HG03565 (cell line): ENCODE measurements at regions not wholly inside any gene's neighbourhood (a gene's known extent, or its start where the extent isn't known, plus 50 kb on each side); places are given as distances from the start of the nearest gene placed in this dataset.
"Not testable (repeated sequence)": the region's sequence is repeated elsewhere in the genome, so short reads cannot be mapped to it uniquely, and the experiment has no call there.

Source experiments
- ATAC-seq: cut with Tn5 transposase; IDR thresholded peaks from one replicate; pipeline ENCODE4 v1.9.1; 2021; ENCODE audit warnings: mild to moderate bottlenecking, moderate library complexity; ENCODE audit not compliant: unreplicated experiment

DNA sequence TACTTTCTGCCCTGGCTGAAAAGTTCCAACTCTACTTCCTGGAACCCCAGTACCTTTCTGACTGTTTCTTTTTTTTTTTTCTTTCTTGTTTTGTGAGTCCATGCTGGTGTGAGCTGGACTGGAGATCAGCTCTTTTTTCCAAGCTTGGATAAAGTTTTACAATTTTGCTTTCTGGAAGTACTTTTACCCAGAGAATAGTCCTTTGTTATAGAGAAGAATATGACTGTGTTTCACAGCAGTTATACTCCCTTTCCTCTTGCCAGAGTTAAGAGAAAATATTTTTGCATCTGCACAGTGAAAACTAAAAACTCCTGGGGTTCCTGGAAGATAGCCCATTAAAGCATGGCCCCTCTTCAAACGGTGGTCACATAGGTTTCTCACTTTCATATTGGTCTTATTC, 1100.6 kb downstream of the OTOL1 start:
- no peak for ATAC-seq

GRCh38 chr3:162598500-162598899, 1101.9 kb downstream of the OTOL1 start:
- ATAC-seq = not testable (repeated sequence)

DNA sequence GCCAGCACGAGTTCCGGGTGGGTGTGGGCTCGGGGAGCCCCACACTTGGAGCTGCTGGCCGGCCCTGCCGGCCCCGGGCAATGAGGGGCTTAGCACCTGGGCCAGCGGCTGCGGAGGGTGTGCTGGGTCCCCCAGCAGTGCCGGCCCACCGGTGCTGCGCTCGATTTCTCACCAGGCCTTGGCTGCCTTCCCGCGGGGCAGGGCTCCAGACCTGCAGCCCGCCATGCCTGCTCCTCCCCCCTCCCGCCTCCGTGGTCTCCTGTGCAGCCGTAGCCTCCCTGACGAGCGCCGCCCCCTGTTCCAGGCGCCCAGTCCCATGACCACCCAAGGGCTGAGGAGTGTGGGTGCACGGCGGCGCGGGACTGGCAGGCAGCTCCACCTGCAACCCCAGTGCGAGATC, 1103.1 kb downstream of the OTOL1 start:
- not testable (repeated sequence) for ATAC-seq

DNA sequence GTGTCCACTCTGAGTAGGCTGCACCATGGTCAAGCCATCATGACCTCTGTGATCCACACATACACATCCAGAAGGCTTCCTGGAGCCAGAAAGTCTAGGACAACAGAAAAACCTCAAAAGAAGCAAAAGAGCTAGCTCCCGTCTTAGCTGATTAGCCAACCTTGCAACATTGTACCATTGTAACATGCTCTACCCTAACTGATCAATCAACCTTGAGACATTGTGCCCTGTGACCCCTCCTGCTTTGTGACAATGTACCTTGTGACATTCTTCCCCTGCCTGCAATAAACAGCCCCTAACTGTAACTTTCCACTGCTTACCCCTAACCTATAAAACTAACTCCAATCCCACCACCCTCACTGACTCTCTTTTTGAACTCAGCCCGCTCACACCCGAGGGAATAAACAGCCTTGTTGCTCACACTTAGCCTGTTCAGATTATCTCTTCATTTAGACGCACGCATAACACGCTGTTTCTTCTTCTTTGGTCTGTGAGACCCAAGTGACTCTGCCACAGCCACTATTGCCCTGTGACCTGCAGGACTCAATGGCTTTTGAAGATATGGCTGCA, 1104.6 kb downstream of the OTOL1 start:
- no peak for ATAC-seq

- no peak for ATAC-seq
Measured at GRCh38 chr3:162602619-162603018, 1106.0 kb downstream of the OTOL1 start.

DNA sequence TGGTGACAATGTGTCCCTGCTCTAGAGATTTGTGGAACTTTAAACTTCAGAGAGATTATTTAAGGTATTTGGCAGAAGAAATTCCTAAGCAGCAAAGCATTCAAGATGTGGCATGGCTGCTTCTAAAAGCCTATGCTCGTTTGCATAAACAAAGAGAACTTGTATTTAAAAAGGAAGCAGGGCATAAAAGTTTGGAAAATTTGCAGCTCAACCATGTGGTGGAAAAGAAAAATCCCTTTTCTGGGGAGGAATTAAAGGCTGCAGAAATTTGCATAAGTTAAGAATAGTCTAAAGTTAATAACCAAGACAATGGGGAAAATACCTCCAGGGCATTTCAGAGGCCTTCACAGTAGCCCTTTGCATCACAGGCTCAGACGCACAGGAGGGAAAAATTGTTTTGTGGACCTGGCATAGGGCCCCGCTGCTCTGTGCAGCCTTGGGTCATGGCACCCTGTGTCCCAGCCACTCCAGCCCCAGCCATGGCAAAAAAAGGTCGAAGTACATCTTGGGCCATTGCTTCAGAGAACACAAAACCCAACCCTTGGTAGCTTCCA, 1109.1 kb downstream of the OTOL1 start:
- ATAC-seq = no peak

- no peak for ATAC-seq
Measured at GRCh38 chr3:162610261-162610660, 1113.7 kb downstream of the OTOL1 start.

DNA sequence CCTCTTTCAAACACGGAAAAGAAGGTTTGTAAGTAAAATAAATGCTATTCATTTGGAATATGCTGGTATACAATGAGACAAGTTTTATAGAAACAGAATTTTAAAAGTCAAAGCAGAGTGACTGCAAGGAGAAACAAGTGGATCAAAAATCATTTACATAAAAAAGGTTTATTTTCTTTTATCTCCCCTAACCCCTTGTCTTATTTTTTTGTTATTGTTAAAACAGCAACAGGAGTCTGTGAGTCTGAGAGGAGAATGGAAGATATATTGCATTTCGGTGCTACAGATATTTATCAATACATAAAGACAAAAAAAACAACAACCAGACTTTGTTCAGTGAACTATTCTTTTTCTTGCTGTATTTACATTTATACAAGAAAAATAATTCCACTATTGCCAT, 1116.4 kb downstream of the OTOL1 start:
- ATAC-seq = no peak

GRCh38 chr3:162626172-162626571, 1129.6 kb downstream of the OTOL1 start:
- ATAC-seq = no peak

DNA sequence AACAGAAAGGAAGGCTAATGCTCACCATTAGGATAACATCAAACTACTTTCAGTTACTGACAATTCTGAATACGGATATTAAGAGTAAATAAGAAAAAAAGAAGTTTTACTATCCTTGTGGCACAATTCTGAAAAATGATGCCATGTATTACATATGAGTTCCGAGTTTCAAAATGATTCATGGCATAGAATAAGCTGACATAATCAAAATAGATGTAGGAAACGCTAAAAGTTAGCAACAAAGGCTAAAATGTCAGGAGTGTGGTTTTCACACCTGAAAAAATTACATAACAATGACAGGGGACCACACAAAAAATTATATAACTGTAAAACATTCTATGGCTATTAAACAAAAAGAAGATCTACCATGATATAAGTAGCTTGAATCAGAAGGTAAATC, 1131.9 kb downstream of the OTOL1 start:
- no peak for ATAC-seq

DNA sequence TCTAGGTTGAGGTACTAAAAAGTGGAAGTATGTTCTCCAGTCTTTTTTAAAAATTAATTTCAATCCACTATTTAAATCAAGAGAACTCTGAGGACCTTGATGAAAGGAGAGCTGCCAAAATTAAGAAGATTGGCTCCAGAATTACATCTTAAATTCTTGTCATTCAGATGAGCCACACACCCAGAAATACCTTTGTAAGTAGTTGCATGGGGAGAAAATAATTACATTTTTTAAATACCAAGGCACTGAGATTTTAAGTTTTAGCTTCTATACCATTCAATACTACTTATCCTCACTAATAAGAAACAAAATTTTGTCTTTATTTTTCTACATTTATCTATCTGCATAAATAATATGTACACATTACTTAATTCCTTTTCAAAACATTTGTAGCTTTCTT, 1132.8 kb downstream of the OTOL1 start:
- ATAC-seq = no peak

DNA sequence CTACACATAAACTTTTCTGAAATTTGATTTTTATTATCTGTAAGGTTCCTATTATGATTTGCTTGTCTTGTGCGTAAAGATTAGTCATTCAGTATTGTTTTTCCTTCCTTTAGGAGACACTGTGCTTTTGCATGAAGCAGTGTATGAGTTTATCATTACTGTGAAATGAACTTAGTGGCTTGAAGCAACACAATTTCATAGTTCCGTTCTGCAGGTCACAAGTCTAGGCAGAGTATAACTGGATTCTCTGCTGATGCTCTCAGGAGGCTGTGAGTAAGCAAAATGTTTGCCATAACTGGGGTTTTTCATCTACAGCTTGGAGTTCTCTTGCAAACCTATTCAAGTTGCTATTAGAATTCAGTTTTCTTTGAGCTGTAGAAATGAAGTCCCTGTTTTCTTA, 1136.1 kb downstream of the OTOL1 start:
- no peak for ATAC-seq

- not testable (repeated sequence) for ATAC-seq
Measured at GRCh38 chr3:162640208-162640607, 1143.6 kb downstream of the OTOL1 start.

DNA sequence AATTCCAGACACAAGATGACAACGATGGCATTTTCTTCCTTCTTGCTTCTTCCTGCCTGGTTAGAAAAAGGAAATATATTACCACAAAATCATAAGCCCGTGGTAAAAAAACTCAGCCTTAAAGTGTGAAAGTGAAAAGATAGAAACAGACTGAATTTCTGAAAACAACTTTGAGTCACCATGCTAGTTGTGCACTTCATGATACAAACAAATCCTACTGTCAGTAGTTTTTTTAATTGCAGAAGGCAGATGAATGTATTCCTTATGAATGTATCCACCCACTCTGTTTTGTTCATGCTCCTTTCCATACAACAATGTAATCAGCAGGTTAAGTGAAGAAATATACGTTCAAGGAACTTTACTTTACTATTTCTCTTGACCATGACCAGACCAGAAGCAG, 1144.7 kb downstream of the OTOL1 start:
- ATAC-seq = no peak

GRCh38 chr3:162641907-162642306, 1145.3 kb downstream of the OTOL1 start:
- ATAC-seq = no peak

GRCh38 chr3:162643245-162643644, 1146.6 kb downstream of the OTOL1 start:
- ATAC-seq = no peak

DNA sequence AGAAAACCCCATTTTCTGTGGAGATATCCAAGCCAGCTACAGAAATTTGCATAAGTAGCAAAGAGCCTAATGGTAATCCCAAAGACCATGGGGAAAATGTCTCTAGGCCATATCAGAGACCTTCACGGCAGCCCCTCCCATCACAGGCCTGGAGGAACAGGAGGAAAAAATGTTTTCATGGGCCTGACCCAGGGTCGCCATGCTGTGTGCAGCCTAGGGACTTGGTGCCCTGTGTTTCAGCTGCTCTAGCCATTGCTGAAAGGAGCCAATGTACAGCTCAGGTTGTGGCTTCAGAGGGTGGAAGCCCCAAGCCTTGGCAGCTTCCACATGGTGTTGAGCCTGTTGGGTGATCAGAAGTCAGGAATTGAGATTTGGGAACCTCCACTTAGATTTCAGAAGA, 1150.7 kb downstream of the OTOL1 start:
- no peak for ATAC-seq

- no peak for ATAC-seq
Measured at GRCh38 chr3:162658003-162658402, 1161.4 kb downstream of the OTOL1 start.

GRCh38 chr3:162665684-162666391, 1169.2 kb downstream of the OTOL1 start:
- ATAC-seq = no peak

GRCh38 chr3:162666835-162667234, 1170.2 kb downstream of the OTOL1 start:
- no peak for ATAC-seq

DNA sequence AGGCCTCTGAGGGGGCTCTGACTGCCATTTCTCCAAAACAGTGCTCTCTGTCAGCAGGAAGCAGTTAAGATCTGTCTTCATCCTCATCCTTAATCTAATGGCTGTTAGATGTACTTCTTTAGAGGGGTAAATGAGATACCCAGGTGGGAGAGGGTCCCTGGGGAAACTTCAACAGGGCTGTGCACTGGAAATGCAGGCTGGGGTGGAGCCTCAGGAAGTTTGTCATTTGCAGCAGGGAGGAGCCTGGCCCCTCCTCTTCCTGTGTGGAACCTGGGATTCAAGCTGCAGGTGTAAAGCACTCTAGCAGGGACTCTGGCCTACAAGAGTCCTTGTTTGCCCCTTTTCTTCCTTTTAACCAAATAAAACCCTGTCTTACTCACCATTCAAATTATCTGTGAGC, 1173.6 kb downstream of the OTOL1 start:
- ATAC-seq = no peak

DNA sequence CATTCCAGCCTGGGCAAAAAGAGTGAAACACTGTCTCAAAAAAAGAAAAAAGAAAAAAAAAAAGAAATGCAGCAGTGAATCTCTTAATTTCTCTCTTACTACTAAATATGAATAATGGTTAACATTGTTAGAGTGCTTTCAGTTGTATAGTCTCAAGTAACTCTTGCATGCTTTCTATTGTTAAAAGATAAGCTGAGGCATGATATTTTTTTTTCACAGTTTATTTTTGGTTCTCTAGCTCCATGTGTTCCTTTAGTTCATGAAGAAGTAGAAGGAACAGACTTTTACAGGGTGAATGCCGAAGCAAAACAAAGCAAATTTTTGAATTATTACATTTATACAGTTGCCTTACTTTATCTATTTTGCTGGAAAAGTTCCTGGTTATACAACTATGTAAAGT, 1180.9 kb downstream of the OTOL1 start:
- ATAC-seq = no peak

GRCh38 chr3:162678941-162679340, 1182.3 kb downstream of the OTOL1 start:
- no peak for ATAC-seq
